ENCODE measurements at regions not wholly inside any gene's neighbourhood (a gene's known extent, or its start where the extent isn't known, plus 50 kb on each side); places are given as distances from the start of the nearest gene placed in this dataset.
"Not testable (repeated sequence)": the region's sequence is repeated elsewhere in the genome, so short reads cannot be mapped to it uniquely, and the experiment has no call there.

DNA sequence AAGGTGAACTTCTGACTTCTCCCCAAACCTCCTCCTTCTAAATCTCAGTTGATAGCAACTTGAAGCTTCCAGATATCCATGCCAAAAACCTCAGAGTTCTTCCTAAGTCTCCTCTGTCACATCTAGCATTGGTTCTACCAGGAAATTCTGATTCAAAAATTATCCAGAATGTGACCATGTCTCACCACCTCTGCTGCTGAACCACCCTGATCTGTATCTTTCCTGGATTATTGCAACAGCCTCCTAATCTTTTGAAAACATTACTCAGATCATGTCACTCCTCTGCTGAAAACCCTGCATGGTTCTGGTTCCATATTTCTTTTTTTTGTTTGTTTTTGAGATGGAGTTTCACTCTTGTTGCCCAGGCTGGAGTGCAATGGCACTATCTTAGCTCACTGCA is 78.7 kb upstream of the TNFSF11 start:
- Mint-ChIP-seq H3K4me1 (no peaks in the 10 kb centered on the region), H3K27ac (no peak overlapping the region), H3K36me3 (no peaks in the 10 kb centered on the region), H3K9me3 (no peaks in the 10 kb centered on the region), H3K27me3 (ENCODE audit: insufficient read depth, low read depth) (peaks cover 2% of the 10 kb centered on the region), H3K4me3 (no peak overlapping the region)
- Histone ChIP-seq H3K36me3 (no peaks in the 10 kb centered on the region), H3K27me3 (no peaks in the 10 kb centered on the region), H3K79me2 (ENCODE audit: low read depth) (no peaks in the 10 kb centered on the region), H2AFZ (replicated peaks) (no peak overlapping the region), H3K9me3 (ENCODE audit: low read depth) (no peaks in the 10 kb centered on the region), H3K9ac (no peak overlapping the region), H3K4me1 (no peaks in the 10 kb centered on the region), H3F3A (ENCODE audit: low read depth) (no peaks in the 10 kb centered on the region), H3K27ac (no peak overlapping the region), H3K4me3 (no peak overlapping the region), H3K4me2 (no peak overlapping the region), H4K20me1 (ENCODE audit: low read depth) (no peaks in the 10 kb centered on the region)
- no peak for DNase-seq (ENCODE audit: low spot score)
- no peak for TF ChIP-seq EZH2 (IDR thresholded peaks at IDR 0.05)
- no peak for TF ChIP-seq EZH2phosphoT487 (IDR thresholded peaks at IDR 0.05)
- TF ChIP-seq, protein P1, sequence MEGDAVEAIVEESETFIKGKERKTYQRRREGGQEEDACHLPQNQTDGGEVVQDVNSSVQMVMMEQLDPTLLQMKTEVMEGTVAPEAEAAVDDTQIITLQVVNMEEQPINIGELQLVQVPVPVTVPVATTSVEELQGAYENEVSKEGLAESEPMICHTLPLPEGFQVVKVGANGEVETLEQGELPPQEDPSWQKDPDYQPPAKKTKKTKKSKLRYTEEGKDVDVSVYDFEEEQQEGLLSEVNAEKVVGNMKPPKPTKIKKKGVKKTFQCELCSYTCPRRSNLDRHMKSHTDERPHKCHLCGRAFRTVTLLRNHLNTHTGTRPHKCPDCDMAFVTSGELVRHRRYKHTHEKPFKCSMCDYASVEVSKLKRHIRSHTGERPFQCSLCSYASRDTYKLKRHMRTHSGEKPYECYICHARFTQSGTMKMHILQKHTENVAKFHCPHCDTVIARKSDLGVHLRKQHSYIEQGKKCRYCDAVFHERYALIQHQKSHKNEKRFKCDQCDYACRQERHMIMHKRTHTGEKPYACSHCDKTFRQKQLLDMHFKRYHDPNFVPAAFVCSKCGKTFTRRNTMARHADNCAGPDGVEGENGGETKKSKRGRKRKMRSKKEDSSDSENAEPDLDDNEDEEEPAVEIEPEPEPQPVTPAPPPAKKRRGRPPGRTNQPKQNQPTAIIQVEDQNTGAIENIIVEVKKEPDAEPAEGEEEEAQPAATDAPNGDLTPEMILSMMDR (IDR thresholded peaks at IDR 0.05), result no peak

DNA sequence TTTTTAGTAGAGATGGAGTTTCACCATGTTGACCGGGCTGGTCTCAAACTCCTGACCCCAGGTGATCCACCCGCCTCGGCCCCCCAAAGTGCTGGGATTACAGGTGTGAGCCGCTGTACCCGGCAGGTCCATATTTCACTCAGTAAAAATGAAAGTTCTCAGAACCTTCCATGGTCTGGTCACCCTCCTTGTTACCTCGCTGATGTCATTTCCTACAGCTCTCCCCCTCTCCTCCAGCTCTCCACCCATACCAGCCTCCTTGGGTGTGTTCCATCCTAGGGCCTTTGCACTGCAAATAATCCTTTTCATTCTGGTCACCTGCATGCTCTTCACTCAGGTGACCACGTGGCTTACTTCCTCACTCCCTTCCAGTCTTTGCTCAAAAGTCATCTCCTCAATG is 78.2 kb upstream of the TNFSF11 start:
- Histone ChIP-seq H3K9ac (no peak overlapping the region), H2AFZ (replicated peaks) (no peak overlapping the region), H3K4me1 (no peaks in the 10 kb centered on the region), H3K4me2 (no peak overlapping the region), H3K9me3 (ENCODE audit: low read depth) (no peaks in the 10 kb centered on the region), H3K4me3 (no peak overlapping the region), H3K27ac (no peak overlapping the region), H4K20me1 (ENCODE audit: low read depth) (no peaks in the 10 kb centered on the region), H3K27me3 (no peaks in the 10 kb centered on the region), H3K36me3 (no peaks in the 10 kb centered on the region), H3F3A (ENCODE audit: low read depth) (no peaks in the 10 kb centered on the region), H3K79me2 (ENCODE audit: low read depth) (no peaks in the 10 kb centered on the region)
- H3K27ac Mint-ChIP-seq, result no peak overlapping the region
- TF ChIP-seq, protein P1 (IDR thresholded peaks at IDR 0.05), result no peak
- no peak for TF ChIP-seq EZH2 (IDR thresholded peaks at IDR 0.05)
- no peak for TF ChIP-seq EZH2phosphoT487 (IDR thresholded peaks at IDR 0.05)
- H3K27me3 Mint-ChIP-seq (ENCODE audit: insufficient read depth, low read depth), result peaks cover 2% of the 10 kb centered on the region
- no peaks in the 10 kb centered on the region for H3K4me1 Mint-ChIP-seq
- H3K36me3 Mint-ChIP-seq, result no peaks in the 10 kb centered on the region
- DNase-seq (ENCODE audit: low spot score), result no peak
- no peak overlapping the region for H3K4me3 Mint-ChIP-seq
- no peaks in the 10 kb centered on the region for H3K9me3 Mint-ChIP-seq

DNA sequence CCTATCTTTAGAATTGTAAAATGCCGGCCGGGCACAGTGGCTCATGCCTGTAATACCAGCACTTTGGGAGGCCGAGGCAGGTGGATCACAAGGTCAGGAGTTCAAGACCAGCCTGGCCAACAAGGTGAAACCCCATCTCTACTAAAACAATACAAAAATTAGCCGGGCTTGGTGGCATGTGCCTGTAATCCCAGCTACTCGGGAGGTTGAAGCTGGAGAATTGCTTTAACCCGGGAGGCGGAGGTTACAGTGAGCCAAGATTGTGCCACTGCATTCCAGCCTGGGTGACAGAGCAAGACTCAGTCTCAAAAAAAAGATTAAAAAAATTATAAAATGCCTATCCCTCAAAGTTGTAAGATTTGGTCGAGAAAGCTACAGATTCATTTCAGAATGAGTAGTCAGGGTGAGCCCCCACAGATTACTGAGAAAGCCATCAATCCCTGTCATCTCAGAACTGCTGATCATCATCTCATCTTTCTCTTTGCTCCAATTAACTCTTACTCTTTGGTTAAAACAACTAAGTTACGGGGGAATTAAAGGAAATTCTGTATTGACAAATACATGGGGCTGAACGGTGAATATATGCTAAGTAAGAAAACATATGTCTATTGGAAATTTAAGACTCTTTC is 76.9 kb upstream of the TNFSF11 start:
- not testable (repeated sequence) for H3K36me3 Mint-ChIP-seq; DNase-seq (ENCODE audit: low spot score); H3K4me3 Mint-ChIP-seq; H3K9me3 ChIP-seq (ENCODE audit: low read depth); H3F3A ChIP-seq (ENCODE audit: low read depth); H3K4me1 Mint-ChIP-seq; H3K4me3 ChIP-seq; H3K27ac ChIP-seq; H2AFZ ChIP-seq (replicated peaks); H3K9me3 Mint-ChIP-seq; H3K4me1 ChIP-seq; H3K27me3 Mint-ChIP-seq (ENCODE audit: insufficient read depth, low read depth); H3K4me2 ChIP-seq; H3K79me2 ChIP-seq (ENCODE audit: low read depth); H4K20me1 ChIP-seq (ENCODE audit: low read depth); H3K36me3 ChIP-seq; H3K9ac ChIP-seq; H3K27ac Mint-ChIP-seq; H3K27me3 ChIP-seq

DNA sequence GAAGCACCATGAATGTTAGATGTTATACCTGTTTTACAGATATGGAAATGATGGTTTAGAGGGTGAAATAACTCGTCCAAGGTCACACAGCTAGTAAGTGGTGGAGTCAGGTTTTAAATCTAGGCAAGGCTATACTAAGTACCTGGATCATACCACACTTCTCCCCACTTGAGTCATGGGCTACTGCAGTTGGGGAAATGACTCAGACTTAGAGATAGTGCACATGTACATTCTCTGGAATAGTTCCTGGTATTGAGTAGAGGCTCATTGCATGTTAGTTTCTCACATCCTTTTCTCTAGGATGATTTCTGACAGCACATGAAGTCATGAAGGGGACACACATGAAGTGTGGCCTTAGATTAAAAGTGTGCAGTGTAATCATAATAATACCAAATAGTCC is 76.2 kb upstream of the TNFSF11 start:
- H3K4me1 ChIP-seq, result no peaks in the 10 kb centered on the region
- H3K9ac ChIP-seq, result no peak overlapping the region
- no peaks in the 10 kb centered on the region for H3K9me3 Mint-ChIP-seq
- H3K4me2 ChIP-seq, result no peak overlapping the region
- TF ChIP-seq, protein P1 (IDR thresholded peaks at IDR 0.05), result no peak
- TF ChIP-seq EZH2 (IDR thresholded peaks at IDR 0.05) (no peak), EZH2phosphoT487 (IDR thresholded peaks at IDR 0.05) (no peak)
- DNase-seq (ENCODE audit: low spot score), result no peak
- H3K9me3 ChIP-seq (ENCODE audit: low read depth), result no peaks in the 10 kb centered on the region
- H3K79me2 ChIP-seq (ENCODE audit: low read depth), result no peaks in the 10 kb centered on the region
- H3K4me3 ChIP-seq, result no peak overlapping the region
- no peak overlapping the region for H3K4me3 Mint-ChIP-seq
- H3K36me3 Mint-ChIP-seq, result no peaks in the 10 kb centered on the region
- H3K27ac Mint-ChIP-seq, result no peak overlapping the region
- H3F3A ChIP-seq (ENCODE audit: low read depth), result no peaks in the 10 kb centered on the region
- H3K27me3 ChIP-seq, result no peaks in the 10 kb centered on the region
- H4K20me1 ChIP-seq (ENCODE audit: low read depth), result no peaks in the 10 kb centered on the region
- H3K36me3 ChIP-seq, result no peaks in the 10 kb centered on the region
- H3K27me3 Mint-ChIP-seq (ENCODE audit: insufficient read depth, low read depth), result no peaks in the 10 kb centered on the region
- H3K27ac ChIP-seq, result no peak overlapping the region
- H2AFZ ChIP-seq (replicated peaks), result no peak overlapping the region
- H3K4me1 Mint-ChIP-seq, result no peaks in the 10 kb centered on the region
